ENCODE measurements at regions not wholly inside any gene's neighbourhood (a gene's known extent, or its start where the extent isn't known, plus 50 kb on each side); places are given as distances from the start of the nearest gene placed in this dataset.
A peak's percentile ranks its signal among the peaks of the same experiment; 100 is the strongest.

DNA sequence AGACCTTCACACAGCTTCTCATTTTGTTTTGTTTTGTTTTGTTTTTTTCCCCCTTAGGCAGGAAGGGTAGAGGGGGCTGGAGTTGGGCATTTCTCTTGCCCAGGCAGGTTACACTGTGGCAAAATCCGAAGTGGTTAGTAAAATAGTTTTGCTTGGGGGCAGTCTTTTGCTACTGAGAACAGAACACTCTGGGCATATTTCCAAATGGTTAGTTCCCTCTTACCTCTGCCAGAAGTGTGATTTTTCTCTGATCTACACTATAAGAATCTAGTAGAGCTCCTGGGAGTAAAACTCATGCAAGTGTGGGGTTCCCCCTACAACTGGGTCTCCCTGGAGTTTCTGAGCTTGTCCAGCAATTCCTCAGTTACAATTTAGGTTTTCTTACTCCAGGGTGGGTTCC lies 61.7 kb downstream of the NPS start:
- DNase-seq = no peak

GRCh38 chr10:127614484-127615017 lies 65.4 kb downstream of the NPS start:
- no peak for DNase-seq

GRCh38 chr10:127618797-127619196 lies 69.7 kb downstream of the NPS start:
- no peak for DNase-seq

- DNase-seq = peak; percentile 70
Observed at GRCh38 chr10:127619546-127620325, 70.6 kb downstream of the NPS start.

- no peak for DNase-seq
Observed at GRCh38 chr10:127635882-127636281, 86.8 kb downstream of the NPS start.

- DNase-seq = no peak
Observed at GRCh38 chr10:127648885-127649284, 88.1 kb upstream of the FOXI2 start.

DNA sequence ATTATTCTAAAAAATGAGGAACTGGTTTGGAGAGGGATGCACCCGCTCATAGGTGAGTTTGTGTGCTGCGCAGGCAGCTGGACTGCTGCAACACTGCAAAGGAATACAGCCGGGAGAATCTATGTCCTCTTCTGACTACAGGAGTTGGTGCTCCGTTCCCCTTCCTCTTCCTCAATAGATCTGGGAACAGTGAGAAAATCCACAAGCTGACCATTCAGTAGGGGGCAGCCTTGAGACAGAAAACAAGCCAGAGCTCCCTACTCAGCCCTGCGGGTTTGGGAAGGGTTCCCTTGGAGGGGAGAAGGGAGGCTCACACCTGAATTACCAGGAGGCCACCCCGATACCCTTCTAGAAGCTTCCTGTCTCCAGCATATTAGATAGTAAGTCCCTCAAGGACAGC lies 87.3 kb upstream of the FOXI2 start:
- DNase-seq = no peak

DNA sequence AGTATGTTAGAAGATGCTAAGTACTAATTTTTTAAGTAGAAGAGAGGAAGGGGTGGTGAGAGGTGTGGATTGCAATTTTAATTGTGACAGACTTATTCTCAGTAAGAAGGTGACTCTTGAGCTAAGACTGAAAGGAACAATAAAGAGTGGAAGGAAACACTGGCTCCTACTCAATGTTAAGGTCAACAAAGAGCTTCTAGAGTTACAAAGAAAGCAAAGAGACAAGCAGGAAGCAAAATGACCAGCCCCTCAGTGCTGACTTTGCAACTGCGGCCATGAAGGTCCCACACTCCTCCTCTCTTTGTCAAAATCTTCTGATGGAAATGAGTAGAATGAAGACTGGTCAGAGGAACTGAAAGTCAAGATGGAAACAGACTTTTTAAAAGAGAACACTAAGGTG lies 79.9 kb upstream of the FOXI2 start:
- no peak for DNase-seq

DNA sequence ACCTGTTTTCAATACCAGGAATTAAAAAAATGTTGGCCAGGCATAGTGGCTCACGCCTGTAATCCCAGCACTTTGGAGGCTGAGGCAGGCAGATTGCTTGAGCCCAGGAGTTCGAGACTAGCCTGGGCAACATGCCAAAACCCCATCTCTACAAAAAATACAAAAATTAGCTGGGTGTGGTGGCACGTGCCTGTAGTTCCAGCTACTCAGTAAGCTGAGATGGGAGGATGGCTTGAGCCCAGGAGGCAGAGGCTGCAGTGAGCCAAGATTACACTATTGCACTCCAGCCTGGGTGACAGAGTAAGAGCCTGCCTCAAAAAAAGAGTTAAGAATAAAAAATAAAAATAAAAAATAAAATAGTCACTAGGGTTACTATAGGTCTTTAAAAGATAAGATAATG lies 60.6 kb upstream of the FOXI2 start:
- DNase-seq = peak; percentile 19

DNA sequence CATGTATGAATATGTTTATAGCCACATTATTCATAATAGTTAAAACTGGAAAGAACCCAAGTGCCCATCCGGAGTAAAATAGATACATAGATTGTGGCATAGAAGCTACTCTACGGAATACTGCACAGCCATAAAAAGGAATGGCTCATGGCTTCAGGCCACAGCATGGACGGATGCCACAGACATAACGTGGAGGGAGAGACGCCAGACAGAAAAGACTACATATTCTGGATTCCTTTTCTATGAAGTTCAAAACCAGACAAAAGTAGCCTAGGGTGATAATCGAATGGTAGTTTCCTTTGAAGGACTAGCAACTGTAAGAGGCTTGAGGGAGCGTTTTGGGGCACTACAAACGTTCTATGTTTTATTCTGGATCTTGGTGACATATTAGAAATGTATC lies 58.9 kb upstream of the FOXI2 start:
- DNase-seq = no peak

- no peak for DNase-seq
Observed at GRCh38 chr10:127679642-127680255, 57.2 kb upstream of the FOXI2 start.

Data from NCI-H2171 (cell line).